NB4 (cell line): ENCODE measurements at regions not wholly inside any gene's neighbourhood (a gene's known extent, or its start where the extent isn't known, plus 50 kb on each side); places are given as distances from the start of the nearest gene placed in this dataset.

Experiments
- DNase-seq: peaks from one replicate; pipeline ENCODE4 v3.0.0; 2010; ENCODE audit warnings: low read depth
- H3K4me3 ChIP-seq: one replicate; pipeline ENCODE4 v1.5.1; 2011; ENCODE audit warnings: mild to moderate bottlenecking, low read depth, low read length, moderate library complexity
- CTCF ChIP-seq: IDR thresholded peaks from one replicate; pipeline ENCODE4 v1.5.1; 2012; ENCODE audit warnings: low read depth, low read length
- MYC ChIP-seq: IDR thresholded peaks from 2 replicates; pipeline ENCODE4 v1.6.1; 2011; ENCODE audit warnings: low read depth, low read length
- POLR2A ChIP-seq: IDR thresholded peaks from 2 replicates; pipeline ENCODE4 v1.6.1; 2011; ENCODE audit warnings: mild to moderate bottlenecking; ENCODE audit not compliant: insufficient read length; ENCODE audit errors: extremely low read depth
- TF ChIP-seq, protein P1 (sequence below): IDR thresholded peaks from 2 replicates; pipeline ENCODE4 v1.6.1; 2011; ENCODE audit warnings: low read depth, low read length

DNA sequence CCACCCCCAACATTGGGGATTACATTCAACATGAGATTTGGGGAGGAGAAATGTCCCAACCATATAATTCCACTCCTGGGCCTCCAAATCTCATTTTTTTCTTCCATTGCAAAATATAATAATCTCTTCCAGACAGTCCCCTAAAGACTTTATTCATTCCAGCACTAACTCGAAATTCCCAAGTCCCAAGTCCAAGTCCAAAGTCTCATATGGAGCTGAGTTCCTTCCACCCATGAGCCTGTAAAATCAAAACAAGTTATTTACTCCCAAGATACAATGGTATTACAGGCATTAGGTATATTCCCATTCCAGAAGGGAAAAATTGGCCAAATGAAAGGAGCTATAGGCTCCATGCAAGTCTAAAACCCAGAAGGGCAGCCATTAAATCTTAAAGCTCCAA, 56.7 kb downstream of the P2RY1 start:
- TF ChIP-seq MYC, result no peak
- no peak for TF ChIP-seq POLR2A
- TF ChIP-seq, protein P1, sequence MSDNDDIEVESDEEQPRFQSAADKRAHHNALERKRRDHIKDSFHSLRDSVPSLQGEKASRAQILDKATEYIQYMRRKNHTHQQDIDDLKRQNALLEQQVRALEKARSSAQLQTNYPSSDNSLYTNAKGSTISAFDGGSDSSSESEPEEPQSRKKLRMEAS, result no peak
- no peak for TF ChIP-seq CTCF
- no peak overlapping the region for H3K4me3 ChIP-seq
- DNase-seq, result no peak

DNA sequence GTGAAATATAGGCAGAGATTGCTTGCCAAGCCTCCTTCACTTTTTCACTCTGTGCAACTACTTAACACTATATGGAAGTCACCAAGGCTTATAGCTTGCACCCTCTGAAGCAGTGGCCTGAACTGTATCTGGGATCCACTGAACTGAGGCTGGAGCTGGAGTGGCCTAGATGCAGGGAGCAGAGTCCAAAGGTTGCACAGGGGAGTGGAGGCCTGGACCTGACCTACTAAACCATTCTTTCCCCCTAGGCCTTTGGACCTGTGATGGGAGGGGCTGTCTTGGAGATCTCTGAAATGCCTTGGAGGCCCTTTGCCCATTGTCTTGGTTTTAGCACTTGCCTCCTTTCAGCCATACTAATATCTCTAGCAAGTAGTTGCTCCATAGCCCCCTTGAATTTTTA, 57.5 kb downstream of the P2RY1 start:
- H3K4me3 ChIP-seq, result no peak overlapping the region
- TF ChIP-seq CTCF (no peak), POLR2A (no peak), MYC (no peak)
- TF ChIP-seq, protein P1, result no peak
- DNase-seq, result no peak

GRCh38 chr3:152893647-152894046, 58.7 kb downstream of the P2RY1 start:
- TF ChIP-seq CTCF (no peak), POLR2A (no peak), MYC (no peak)
- TF ChIP-seq, protein P1, result no peak
- no peak overlapping the region for H3K4me3 ChIP-seq
- DNase-seq, result no peak

DNA sequence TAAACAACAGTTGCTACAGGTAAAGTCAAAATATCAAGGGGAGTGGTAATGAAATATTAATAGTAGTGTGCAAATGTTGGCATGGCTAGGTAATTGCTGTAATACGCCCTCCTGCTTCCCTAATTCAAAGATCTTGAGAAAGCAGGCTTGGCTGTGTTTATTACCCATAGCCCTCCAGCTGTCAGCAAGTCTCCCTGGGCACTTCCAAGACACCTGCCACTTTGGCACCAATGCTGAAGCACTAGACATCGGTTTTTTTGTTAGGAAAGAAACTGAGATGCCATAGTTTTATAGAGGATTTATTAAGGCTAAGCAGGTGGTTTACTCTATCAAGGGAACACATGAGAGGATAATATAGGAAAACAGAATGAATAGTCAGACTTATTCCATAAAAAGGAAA, 64.4 kb downstream of the P2RY1 start:
- H3K4me3 ChIP-seq, result no peak overlapping the region
- TF ChIP-seq CTCF, result no peak
- no peak for TF ChIP-seq MYC
- TF ChIP-seq POLR2A, result no peak
- TF ChIP-seq, protein P1, result no peak
- no peak for DNase-seq

- DNase-seq, result no peak
- TF ChIP-seq POLR2A (no peak), MYC (no peak), CTCF (no peak)
- TF ChIP-seq, protein P1, result no peak
- H3K4me3 ChIP-seq, result no peak overlapping the region
Measured at GRCh38 chr3:152902141-152902669, 67.3 kb downstream of the P2RY1 start.

- DNase-seq, result no peak
- no peak for TF ChIP-seq MYC
- TF ChIP-seq POLR2A, result no peak
- TF ChIP-seq CTCF, result no peak
- TF ChIP-seq, protein P1, result no peak
- no peak overlapping the region for H3K4me3 ChIP-seq
Measured at GRCh38 chr3:152905631-152906030, 70.7 kb downstream of the P2RY1 start.
